AG09319 (cell line): ENCODE measurements at regions not wholly inside any gene's neighbourhood (a gene's known extent, or its start where the extent isn't known, plus 50 kb on each side); places are given as distances from the start of the nearest gene placed in this dataset.

Experiments
- DNase-seq: peaks from one replicate; pipeline ENCODE4 v3.0.0-alpha.2; 2010; ENCODE audit warnings: low read depth; ENCODE audit errors: extremely low read depth
- TF ChIP-seq, protein P1 (sequence below): IDR thresholded peaks from 2 replicates; pipeline ENCODE4 v1.5.1; 2011; ENCODE audit warnings: low read depth, mild to moderate bottlenecking, inconsistent platforms, low read length, moderate library complexity

DNA sequence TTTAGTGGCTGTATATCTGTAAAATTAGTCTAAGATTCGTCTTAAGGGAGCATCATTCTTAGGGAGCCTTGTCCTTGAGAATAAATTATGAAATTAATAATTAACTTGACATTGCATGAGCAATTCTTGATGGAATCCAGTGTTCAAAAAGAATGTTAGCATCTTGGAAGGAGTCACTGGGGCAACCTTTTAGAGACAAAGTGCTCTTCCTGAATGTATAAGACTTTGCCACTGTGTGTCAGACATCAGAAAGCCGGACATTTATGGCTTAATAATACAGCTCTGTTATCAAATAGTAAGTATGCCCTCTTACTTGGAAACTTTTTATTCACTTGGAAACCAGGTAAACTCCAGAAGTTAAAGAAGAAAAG is 83.3 kb downstream of the CCER1 start:
- TF ChIP-seq, protein P1, sequence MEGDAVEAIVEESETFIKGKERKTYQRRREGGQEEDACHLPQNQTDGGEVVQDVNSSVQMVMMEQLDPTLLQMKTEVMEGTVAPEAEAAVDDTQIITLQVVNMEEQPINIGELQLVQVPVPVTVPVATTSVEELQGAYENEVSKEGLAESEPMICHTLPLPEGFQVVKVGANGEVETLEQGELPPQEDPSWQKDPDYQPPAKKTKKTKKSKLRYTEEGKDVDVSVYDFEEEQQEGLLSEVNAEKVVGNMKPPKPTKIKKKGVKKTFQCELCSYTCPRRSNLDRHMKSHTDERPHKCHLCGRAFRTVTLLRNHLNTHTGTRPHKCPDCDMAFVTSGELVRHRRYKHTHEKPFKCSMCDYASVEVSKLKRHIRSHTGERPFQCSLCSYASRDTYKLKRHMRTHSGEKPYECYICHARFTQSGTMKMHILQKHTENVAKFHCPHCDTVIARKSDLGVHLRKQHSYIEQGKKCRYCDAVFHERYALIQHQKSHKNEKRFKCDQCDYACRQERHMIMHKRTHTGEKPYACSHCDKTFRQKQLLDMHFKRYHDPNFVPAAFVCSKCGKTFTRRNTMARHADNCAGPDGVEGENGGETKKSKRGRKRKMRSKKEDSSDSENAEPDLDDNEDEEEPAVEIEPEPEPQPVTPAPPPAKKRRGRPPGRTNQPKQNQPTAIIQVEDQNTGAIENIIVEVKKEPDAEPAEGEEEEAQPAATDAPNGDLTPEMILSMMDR, result no peak
- no peak for DNase-seq

DNA sequence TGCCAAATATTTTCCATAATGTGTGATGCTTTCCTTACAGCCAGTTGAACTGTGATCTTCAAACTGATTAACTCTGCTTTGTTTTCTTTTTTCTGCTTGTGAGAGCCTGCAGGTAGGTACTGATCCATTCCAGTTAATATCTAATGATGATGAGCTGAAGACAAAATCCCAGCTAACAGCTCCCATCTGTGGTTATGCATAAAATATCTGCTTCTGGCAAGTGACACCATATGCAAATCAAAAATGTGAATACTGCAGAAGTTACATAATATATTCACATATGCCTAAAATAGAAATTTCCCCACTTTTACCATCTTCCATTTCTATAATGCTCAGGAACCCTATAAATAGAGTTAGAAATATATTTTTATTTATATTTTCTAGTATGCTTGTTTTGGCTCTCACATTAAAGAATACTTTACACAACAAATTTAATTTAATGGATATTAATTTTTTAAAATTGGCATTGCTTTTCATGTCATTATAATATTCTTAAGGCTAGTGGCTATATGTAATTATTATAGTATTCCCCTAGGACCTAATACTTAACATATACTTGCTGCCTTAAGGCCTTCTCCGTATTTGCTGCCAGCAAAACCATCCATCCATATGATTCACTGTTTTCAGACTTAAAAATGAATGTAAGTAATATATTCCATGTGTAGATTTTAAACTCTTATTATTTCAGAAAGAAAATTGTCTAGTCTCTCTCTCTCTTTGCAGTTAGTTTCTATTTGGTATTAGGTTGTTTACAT is 83.8 kb downstream of the CCER1 start:
- TF ChIP-seq, protein P1, result no peak
- no peak for DNase-seq

GRCh38 chr12:90868626-90869025 is 86.3 kb downstream of the CCER1 start:
- DNase-seq, result no peak

DNA sequence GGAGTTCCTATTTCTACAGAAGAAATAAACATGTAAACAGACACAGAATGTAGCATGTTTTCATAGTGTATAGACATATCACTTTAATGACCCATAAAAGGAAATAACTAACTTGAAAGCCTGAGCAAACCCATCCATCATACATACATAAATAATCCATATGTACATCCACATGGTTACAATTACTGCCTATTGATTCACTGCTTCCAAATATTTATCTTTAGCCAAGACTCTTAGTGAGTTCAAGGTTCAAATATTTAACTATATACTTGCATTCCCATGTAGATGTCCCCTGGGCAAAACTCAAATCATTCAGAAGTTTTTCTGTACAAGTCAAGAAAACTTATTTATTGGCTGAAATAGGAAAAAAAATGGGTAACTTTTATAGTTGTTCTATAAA is 95.4 kb downstream of the CCER1 start:
- no peak for DNase-seq
- TF ChIP-seq, protein P1, result no peak

More at GRCh38 chr12:90868626-90869025, 86.3 kb downstream of the CCER1 start:
- TF ChIP-seq, protein P1, result no peak

GRCh38 chr12:90858252-90858651 is 96.7 kb downstream of the CCER1 start:
- DNase-seq, result no peak
- TF ChIP-seq, protein P1, result no peak

- TF ChIP-seq, protein P1, result no peak
Observed at GRCh38 chr12:90855534-90855933, 99.4 kb downstream of the CCER1 start.

DNA sequence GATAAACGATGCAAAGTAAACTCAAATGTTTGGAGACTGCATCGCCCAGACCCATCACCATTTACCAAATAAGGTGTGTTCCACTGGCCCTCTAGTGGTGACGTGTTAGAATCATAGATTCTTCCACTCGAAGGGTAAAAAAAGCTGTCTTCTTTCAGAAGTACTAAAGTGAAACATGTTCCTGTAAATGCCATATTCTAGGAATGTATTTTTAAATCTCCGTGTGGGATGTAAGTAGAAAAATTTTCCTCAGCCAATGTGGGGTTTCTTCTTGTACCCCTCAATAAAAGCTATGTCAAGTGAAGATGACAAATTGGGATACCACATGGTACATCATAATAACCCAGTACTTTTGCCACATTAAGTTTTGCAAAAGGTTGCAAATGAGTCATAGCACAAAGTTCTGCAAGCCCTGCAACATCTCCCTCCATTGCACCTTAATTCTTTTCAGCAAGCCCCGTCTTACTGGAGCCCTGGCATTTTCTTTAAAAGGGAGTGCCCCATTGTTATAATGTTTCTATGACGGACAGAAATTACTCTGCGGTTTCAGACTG is 100.8 kb downstream of the CCER1 start:
- peak; percentile 7 for DNase-seq
- TF ChIP-seq, protein P1, result peak; percentile 85

More at GRCh38 chr12:90855534-90855933, 99.4 kb downstream of the CCER1 start:
- DNase-seq, result no peak
